Testis (tissue), 2 donors: ENCODE measurements at regions not wholly inside any gene's neighbourhood (a gene's known extent, or its start where the extent isn't known, plus 50 kb on each side); places are given as distances from the start of the nearest gene placed in this dataset.

Experiments used
- DNase-seq: peaks from one replicate; pipeline ENCODE4 v3.0.0-alpha.2; 2019
- H3K27ac ChIP-seq, 2 donors: fragments of 200-600 bp; sonication (generic); one replicate each; pipeline ENCODE4 v1.5.1; 2019
- H3K27me3 ChIP-seq: fragments of 200-600 bp; sonication (generic); one replicate; pipeline ENCODE4 v1.5.1; 2019
- H3K36me3 ChIP-seq: fragments of 200-600 bp; sonication (generic); one replicate; pipeline ENCODE4 v1.5.1; 2017; ENCODE audit warnings: low read depth; ENCODE audit errors: missing control alignments
- H3K4me1 ChIP-seq: fragments of 200-600 bp; sonication (generic); one replicate; pipeline ENCODE4 v1.5.1; 2019
- H3K4me3 ChIP-seq, 2 donors: fragments of 200-600 bp; sonication (generic); one replicate each; pipeline ENCODE4 v1.5.1; 2017 to 2019
- H3K9me3 ChIP-seq: fragments of 200-600 bp; sonication (generic); one replicate; pipeline ENCODE4 v1.5.1; 2017
- CTCF ChIP-seq, 3 experiments: fragments of 450-650 bp in 2 of 3; fragments of 200-600 bp in 1 of 3; sonication (generic) in 1 of 3; IDR thresholded peaks; one replicate each; pipeline ENCODE4 v1.5.1; 2016 to 2019; ENCODE audit warnings: antibody characterized with exemption in 3 of 3, mild to moderate bottlenecking in 2 of 3, moderate library complexity in 1 of 3
- POLR2A ChIP-seq: fragments of 450-650 bp; IDR thresholded peaks from one replicate; pipeline ENCODE4 v1.6.1; 2017; ENCODE audit warnings: antibody characterized with exemption, mild to moderate bottlenecking, moderate library complexity
- WGBS, 2 donors: methylation state at CpG; one replicate each; pipeline ENCODE4 v1.1.5; 2018; 5-methylcytosine and 5-hydroxymethylcytosine counted together
- intact Hi-C: fragments of 100-400 bp; cut with DNase I; formaldehyde crosslinking; loops from one replicate; pipeline ENCODE4 v1.15.1; 2023; ENCODE audit warnings: low total_unique reads

- DNase-seq: no peak
- intact Hi-C loops: no loop called here
- WGBS, 2 donors: 79 to 85% methylated on average over 10 of the region's 10 CpGs
Measured at GRCh38 chr5:168120401-168121137, 170.9 kb upstream of the WWC1 start.

GRCh38 chr5:168121138-168121494, 170.3 kb upstream of the WWC1 start:
- Histone ChIP-seq H3K4me1 (no peaks in the 10 kb centered on the region), H3K4me3 (no peak overlapping the region), H3K27me3 (no peaks in the 10 kb centered on the region), H3K27ac (no peak overlapping the region), H3K9me3 (no peaks in the 10 kb centered on the region), H3K36me3 (no peaks in the 10 kb centered on the region)
- no peak for DNase-seq
- intact Hi-C loops: no loop called here
- no peak for TF ChIP-seq CTCF (IDR thresholded peaks at IDR 0.05)
- no peak for TF ChIP-seq POLR2A
- WGBS, 2 donors: 81 to 89% methylated on average over 4 of the region's 4 CpGs

More at GRCh38 chr5:168120401-168121137, 170.9 kb upstream of the WWC1 start:
- Histone ChIP-seq H3K4me3 (no peak overlapping the region), H3K4me1 (no peaks in the 10 kb centered on the region), H3K36me3 (no peaks in the 10 kb centered on the region), H3K27ac (no peak overlapping the region), H3K9me3 (no peaks in the 10 kb centered on the region), H3K27me3 (no peaks in the 10 kb centered on the region)
- TF ChIP-seq POLR2A (no peak), CTCF (IDR thresholded peaks at IDR 0.05) (no peak)

GRCh38 chr5:168123631-168124528, 167.6 kb upstream of the WWC1 start:
- H3K36me3 ChIP-seq: no peaks in the 10 kb centered on the region
- TF ChIP-seq CTCF (IDR thresholded peaks at IDR 0.05) (no peak), POLR2A (no peak)
- no peak overlapping the region for H3K27ac ChIP-seq
- no peaks in the 10 kb centered on the region for H3K4me1 ChIP-seq
- no peaks in the 10 kb centered on the region for H3K27me3 ChIP-seq
- WGBS, 2 donors: 91 to 95% methylated on average over 8 of the region's 8 CpGs
- DNase-seq: no peak
- intact Hi-C loops: no loop called here
- H3K9me3 ChIP-seq: no peaks in the 10 kb centered on the region
- no peak overlapping the region for H3K4me3 ChIP-seq

- 93 to 94% methylated on average over 13 to 14 of the region's 14 CpGs for WGBS, 2 donors
- Histone ChIP-seq H3K27ac (no peak overlapping the region), H3K4me3 (no peak overlapping the region), H3K27me3 (no peaks in the 10 kb centered on the region), H3K9me3 (no peaks in the 10 kb centered on the region), H3K36me3 (no peaks in the 10 kb centered on the region), H3K4me1 (no peaks in the 10 kb centered on the region)
- no peak for DNase-seq
- intact Hi-C loops: no loop called here
- TF ChIP-seq POLR2A (no peak), CTCF (IDR thresholded peaks at IDR 0.05) (no peak)
Measured at GRCh38 chr5:168125445-168126199, 165.8 kb upstream of the WWC1 start.
